ENCODE measurements at regions not wholly inside any gene's neighbourhood (a gene's known extent, or its start where the extent isn't known, plus 50 kb on each side); places are given as distances from the start of the nearest gene placed in this dataset.

DNA sequence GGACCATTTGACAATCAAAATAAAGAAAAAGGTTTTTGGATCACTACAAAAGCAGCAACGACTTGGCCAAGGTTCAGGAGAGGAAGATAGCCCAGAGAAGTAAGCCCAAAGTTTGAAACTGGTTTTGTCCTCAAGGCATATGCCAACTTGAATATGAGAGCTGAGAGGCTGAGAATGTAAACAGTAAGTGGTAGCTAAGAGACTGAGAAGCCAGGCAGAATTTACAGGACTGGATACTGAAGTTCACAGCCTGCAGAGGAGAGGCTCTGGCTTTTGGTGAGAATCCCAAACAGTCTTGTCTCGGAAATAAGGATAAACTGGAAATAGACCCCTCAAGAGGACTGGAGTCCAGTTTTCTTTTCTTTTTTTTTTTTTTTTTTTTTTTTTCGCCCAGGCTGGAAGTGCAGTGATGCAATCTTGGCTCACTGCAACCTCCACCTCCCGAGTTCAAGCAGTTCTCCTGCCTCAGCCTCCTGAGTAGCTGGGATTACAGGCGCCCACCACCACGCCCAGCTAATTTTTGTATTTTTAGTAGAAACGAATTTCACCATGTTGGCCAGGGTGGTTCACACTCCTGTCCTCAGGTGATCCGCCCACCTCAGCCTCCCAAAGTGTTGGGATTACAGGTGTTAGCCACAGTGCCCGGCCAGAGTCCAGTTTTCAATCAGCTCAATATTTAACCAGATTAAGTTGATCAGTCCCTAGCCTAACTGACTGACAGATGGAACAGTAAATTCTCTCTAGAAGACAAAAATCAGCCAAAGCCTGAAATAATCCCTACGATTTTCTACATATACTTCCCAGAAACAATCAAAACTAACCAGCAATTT lies 82.6 kb upstream of the COCH start:
- in situ Hi-C loops (cut with MboI) (no loop called here), intact Hi-C loops (cut with micrococcal nuclease) (no loop called here)
- no peak overlapping the region for H3K9ac ChIP-seq (ENCODE audit: insufficient read depth in 1 of 2, low read depth in 2 of 2, low read length in 2 of 2)
- no peak overlapping the region for H3K27ac ChIP-seq (ENCODE audit: extremely low read depth, low read depth, low read length)
- POLR2A ChIA-PET = no interaction called here
- no peaks in the 10 kb centered on the region for H3K36me3 ChIP-seq (ENCODE audit: control insufficient read depth, insufficient read depth, low read length)
- no peak overlapping the region for H3K4me3 ChIP-seq
- H3K9me1 ChIP-seq (ENCODE audit: control insufficient read depth, insufficient read depth, low read length) = no peaks in the 10 kb centered on the region
- no peaks in the 10 kb centered on the region for H3K79me2 ChIP-seq (ENCODE audit: control insufficient read depth, insufficient read depth, low read length)
- H4K20me1 ChIP-seq (replicated peaks; ENCODE audit: control insufficient read depth, insufficient read depth, low read length) = no peaks in the 10 kb centered on the region
- BruUV-seq (replicated peaks) = no TSS peak
- CTCF ChIA-PET (ENCODE audit: low intra/inter-chr PET ratio) = no interaction called here
- no peaks in the 10 kb centered on the region for H3K27me3 ChIP-seq (ENCODE audit: control insufficient read depth in 2 of 2, insufficient read depth in 2 of 2, low read length in 2 of 2)
- FAIRE-seq (no peak), DNase-seq (ENCODE audit: extremely low read depth in 1 of 4, low spot score in 3 of 4) (no peak), ATAC-seq (no peak)
- H2AFZ ChIP-seq (ENCODE audit: low read depth, low read length) = no peak overlapping the region
- TF ChIP-seq ZNF217 (CRISPR knock-in tag; IDR thresholded peaks at IDR 0.05) (no peak), YY1 (IDR thresholded peaks at IDR 0.05; ENCODE audit: borderline replicate concordance in 1 of 3, control insufficient read depth in 1 of 3, extremely low read depth in 1 of 3, insufficient read depth in 3 of 3, insufficient read length in 1 of 3, insufficient replicate concordance in 2 of 3, low read depth in 1 of 3, low read length in 2 of 3) (no peak), RBFOX2 (IDR thresholded peaks at IDR 0.05; ENCODE audit: low read depth, low read length) (no peak), ZNF444 (CRISPR knock-in tag; IDR thresholded peaks at IDR 0.05) (no peak)
- TF ChIP-seq, protein P1, sequence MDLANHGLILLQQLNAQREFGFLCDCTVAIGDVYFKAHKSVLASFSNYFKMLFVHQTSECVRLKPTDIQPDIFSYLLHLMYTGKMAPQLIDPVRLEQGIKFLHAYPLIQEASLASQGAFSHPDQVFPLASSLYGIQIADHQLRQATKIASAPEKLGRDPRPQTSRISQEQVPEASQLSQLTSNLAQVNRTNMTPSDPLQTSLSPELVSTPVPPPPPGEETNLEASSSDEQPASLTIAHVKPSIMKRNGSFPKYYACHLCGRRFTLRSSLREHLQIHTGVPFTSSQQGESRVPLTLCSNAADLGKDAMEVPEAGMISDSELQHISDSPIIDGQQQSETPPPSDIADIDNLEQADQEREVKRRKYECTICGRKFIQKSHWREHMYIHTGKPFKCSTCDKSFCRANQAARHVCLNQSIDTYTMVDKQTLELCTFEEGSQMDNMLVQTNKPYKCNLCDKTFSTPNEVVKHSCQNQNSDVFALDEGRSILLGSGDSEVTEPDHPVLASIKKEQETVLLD (IDR thresholded peaks at IDR 0.05) = no peak
- TF ChIP-seq, protein P2, sequence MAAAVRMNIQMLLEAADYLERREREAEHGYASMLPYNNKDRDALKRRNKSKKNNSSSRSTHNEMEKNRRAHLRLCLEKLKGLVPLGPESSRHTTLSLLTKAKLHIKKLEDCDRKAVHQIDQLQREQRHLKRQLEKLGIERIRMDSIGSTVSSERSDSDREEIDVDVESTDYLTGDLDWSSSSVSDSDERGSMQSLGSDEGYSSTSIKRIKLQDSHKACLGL (CRISPR knock-in tag; IDR thresholded peaks at IDR 0.05; ENCODE audit: borderline replicate concordance, poor library complexity, severe bottlenecking) = no peak
- no peak overlapping the region for H3K4me2 ChIP-seq (ENCODE audit: insufficient read depth, low read length)
- no peaks in the 10 kb centered on the region for H3K9me3 ChIP-seq (replicated peaks; ENCODE audit: control insufficient read depth, insufficient read depth, low read depth, low read length)
- WGBS (ENCODE audit: insufficient coverage, low coverage, missing lambda C conversion rate) = 33% methylated on average over 6 of the region's 10 CpGs
- H3K4me1 ChIP-seq (replicated peaks in 1 of 2; ENCODE audit: control insufficient read depth in 2 of 2, insufficient read depth in 2 of 2, low read length in 2 of 2) = no peaks in the 10 kb centered on the region
